DND-41 (cell line): ENCODE measurements at regions not wholly inside any gene's neighbourhood (a gene's known extent, or its start where the extent isn't known, plus 50 kb on each side); places are given as distances from the start of the nearest gene placed in this dataset.

Experiments
- EZH2 ChIP-seq: IDR thresholded peaks from 3 replicates; pipeline ENCODE4 v1.6.1; 2012; ENCODE audit warnings: borderline replicate concordance, low read depth, mild to moderate bottlenecking, moderate library complexity, low read length, inconsistent platforms; ENCODE audit not compliant: severe bottlenecking
- TF ChIP-seq, protein P1 (sequence below): IDR thresholded peaks from 2 replicates; pipeline ENCODE4 v1.5.1; 2012; ENCODE audit warnings: borderline replicate concordance, low read length, moderate library complexity, mild to moderate bottlenecking; ENCODE audit not compliant: poor library complexity, severe bottlenecking; ENCODE audit errors: extremely low read depth

DNA sequence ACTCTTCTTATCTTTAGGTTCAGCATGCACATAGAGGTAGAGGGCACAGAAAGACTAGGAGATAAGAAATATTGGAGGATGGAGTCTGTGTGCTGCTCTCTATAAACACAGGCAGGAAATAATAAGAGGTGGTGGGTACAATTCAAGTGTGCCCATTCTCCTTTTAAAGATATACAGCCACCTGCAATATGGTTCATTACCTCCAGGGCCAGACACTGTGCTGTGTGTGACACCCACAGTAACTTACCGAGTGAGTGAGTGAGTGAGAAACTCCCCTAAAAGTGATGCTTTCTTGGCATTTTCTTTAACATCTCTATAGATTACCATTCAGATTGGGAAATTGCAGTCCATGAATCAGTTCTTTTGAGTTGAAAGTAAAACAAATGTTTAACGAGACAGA is 311.8 kb upstream of the KCNN2 start:
- TF ChIP-seq, protein P1, sequence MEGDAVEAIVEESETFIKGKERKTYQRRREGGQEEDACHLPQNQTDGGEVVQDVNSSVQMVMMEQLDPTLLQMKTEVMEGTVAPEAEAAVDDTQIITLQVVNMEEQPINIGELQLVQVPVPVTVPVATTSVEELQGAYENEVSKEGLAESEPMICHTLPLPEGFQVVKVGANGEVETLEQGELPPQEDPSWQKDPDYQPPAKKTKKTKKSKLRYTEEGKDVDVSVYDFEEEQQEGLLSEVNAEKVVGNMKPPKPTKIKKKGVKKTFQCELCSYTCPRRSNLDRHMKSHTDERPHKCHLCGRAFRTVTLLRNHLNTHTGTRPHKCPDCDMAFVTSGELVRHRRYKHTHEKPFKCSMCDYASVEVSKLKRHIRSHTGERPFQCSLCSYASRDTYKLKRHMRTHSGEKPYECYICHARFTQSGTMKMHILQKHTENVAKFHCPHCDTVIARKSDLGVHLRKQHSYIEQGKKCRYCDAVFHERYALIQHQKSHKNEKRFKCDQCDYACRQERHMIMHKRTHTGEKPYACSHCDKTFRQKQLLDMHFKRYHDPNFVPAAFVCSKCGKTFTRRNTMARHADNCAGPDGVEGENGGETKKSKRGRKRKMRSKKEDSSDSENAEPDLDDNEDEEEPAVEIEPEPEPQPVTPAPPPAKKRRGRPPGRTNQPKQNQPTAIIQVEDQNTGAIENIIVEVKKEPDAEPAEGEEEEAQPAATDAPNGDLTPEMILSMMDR: no peak
- no peak for TF ChIP-seq EZH2
